ENCODE measurements at regions not wholly inside any gene's neighbourhood (a gene's known extent, or its start where the extent isn't known, plus 50 kb on each side); places are given as distances from the start of the nearest gene placed in this dataset.

DNA sequence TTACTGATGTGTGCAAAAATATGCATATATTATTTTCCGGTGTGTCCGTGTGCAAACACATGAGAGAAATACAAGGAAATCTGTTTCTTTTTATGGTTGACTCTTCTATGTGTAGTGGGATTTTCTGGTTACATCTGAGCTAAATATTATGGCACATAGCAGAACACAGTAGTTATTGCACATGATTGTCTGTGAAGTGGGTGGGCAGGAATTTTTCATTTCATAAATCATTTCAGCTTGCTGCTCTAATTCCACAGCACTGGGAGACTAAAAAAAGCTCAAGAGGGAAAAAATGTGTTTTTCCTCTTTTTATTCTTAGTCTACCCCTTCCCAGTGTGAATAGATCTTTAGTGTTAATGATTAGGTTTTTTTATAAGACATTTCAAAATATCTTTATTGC is 197.9 kb downstream of the MBL2 start:
- TF ChIP-seq SUZ12 (IDR thresholded peaks at IDR 0.05; ENCODE audit: extremely low read depth, insufficient read depth, insufficient read length) (no peak), ZNF274 (IDR thresholded peaks at IDR 0.05; ENCODE audit: low read depth, low read length) (no peak), YY1 (IDR thresholded peaks at IDR 0.05; ENCODE audit: insufficient read depth, insufficient read length) (no peak)
